ENCODE measurements at regions not wholly inside any gene's neighbourhood (a gene's known extent, or its start where the extent isn't known, plus 50 kb on each side); places are given as distances from the start of the nearest gene placed in this dataset.
"Not testable (repeated sequence)": the region's sequence is repeated elsewhere in the genome, so short reads cannot be mapped to it uniquely, and the experiment has no call there.

DNA sequence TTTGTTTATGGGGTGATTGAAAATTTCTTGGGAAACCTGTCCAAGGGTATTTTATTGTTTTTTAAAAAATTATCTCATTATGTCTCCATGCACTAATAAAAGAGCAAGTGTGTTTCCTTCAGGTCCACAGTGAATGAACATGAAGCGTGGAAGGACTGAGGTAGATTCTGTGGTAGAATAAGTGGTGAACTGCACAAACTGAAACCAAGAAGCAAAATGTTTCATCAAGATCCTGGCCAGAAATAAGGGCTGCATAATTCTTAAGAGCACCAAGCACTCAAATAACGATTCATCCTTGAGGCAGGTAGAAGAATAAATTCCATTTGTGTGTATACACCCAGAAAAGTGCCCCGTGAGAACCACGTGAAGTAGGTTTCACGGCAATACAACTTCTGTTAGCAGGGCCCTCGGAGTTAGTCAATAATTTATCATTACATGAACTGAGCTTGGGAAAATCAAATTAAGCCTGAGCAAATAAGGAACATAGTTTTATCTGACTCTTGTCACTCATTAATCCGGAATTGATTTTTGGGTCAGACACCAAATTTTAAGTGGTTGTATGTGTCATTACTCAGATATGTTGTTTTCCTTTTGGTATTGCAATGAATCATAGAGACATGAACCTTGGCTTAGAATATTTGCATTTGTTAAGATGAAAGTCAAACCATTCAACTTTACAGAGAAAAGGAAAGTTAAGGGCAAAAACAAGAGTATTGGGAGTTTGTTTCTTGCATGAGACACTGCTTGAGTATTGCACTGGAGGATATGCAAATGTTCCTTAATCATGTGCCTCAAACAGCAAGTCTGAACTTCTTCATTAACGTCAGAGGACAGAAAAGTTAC is 472.6 kb upstream of the NETO1 start:
- ATAC-seq (no peak), DNase-seq (no peak)
- intact Hi-C loops (cut with DNase I, micrococcal nuclease): no loop called here

DNA sequence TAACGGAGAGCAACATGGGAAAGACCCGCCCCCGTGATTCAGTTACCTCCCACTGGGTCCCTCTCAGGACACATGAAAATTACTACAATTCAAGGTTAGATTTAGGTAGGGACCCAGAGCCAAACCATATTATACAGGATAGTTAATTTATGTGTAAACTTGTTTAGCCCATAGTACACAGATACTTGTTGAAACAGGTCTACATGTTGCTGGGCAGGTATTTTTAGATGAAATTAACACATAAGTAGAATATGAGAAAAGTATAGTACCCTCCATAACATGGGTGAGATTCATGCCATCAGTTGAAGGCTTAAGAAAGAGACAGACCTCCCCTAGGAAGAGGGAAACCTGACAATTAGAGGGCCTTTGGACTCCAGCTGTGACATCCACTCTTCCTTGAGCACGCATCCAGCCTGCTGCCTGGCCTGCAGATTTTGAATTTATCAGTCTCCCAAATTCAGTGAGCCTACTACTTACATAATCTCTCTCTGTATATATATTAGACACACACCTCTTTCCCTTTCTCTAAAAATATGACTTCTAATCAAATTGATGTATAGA is 463.5 kb upstream of the NETO1 start:
- DNase-seq (no peak), ATAC-seq (no peak)
- intact Hi-C loops (cut with DNase I, micrococcal nuclease): no loop called here

DNA sequence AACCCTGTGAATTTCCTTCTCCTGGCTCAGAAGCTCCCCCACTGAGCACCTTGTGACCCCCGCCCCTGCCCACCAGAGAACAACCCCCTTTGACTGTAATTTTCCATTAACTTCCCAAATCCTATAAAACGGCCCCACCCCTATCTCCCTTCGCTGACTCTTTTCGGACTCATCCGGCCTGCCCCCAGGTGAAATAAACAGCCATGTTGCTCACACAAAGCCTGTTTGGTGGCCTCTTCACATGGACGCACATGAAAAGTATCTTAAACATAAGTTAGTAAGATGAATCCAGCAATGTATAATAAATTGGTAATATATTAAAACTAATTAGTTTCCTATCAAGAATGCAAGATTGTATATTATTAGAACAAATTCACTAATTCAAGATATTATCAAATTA is 462.3 kb upstream of the NETO1 start:
- intact Hi-C loops (cut with DNase I, micrococcal nuclease); DNase-seq; ATAC-seq: not testable (repeated sequence)

DNA sequence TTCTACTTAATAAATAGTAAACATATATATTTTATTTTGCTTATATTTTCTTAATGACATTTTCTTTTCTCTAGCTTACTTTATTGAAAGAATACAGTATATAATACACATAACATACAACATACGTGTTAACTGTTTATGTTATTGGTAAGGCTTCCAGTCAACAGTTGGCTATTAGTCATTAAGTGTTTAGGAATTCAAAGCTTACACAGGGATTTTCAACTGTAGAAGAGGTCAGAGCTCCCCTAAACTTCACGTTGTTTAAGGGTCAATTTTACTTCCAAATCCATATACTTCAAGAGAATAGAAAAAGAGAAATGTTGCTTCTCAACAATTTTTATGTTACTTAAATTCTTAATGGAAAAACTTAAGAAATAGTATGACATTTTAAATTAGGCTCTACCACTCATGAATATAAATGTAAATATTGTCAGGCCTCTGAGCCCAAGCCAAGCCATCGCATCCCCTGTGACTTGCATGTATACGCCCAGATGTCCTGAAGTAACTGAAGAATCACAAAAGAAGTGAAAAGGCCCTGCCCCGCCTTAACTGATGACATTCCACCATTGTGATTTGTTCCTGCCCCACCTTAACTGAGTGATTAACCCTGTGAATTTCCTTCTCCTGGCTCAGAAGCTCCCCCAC is 456.5 kb upstream of the NETO1 start:
- DNase-seq; ATAC-seq; intact Hi-C loops (cut with DNase I, micrococcal nuclease): not testable (repeated sequence)

DNA sequence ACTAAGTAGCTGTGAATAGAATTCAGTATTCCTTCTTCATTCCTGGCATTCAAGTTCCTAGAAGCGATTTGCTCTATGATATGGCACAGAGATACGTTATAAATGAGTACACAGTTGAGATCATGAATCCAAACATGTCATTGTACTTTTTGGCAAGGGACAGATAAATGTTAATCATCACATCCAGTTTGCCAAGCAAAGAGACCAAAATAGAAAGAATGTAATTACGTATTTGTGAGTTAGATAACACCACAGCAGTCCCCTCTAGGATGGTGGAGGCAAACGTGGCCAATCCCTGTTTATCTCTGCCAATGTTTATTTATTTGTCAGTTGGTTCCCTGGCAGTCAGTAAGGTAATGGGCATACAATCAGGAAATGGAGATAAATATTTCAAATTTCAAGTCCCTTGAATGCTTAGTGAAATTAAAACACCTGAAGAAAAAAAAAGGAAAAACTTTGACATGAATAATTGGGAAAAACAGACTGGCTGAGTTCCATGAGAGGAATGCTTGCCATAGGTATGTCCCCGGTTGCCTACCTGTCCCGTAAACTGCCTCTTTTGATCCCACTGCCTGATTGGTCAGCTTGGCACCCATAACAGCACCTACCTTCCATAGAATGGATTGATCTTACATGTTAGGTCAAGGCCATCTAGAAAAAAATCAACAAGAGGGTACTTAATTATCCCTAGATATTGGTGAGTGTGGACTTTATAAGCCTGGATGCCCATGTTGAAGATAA is 451.1 kb upstream of the NETO1 start:
- DNase-seq (no peak), ATAC-seq (no peak)
- intact Hi-C loops (cut with DNase I, micrococcal nuclease): no loop called here

DNA sequence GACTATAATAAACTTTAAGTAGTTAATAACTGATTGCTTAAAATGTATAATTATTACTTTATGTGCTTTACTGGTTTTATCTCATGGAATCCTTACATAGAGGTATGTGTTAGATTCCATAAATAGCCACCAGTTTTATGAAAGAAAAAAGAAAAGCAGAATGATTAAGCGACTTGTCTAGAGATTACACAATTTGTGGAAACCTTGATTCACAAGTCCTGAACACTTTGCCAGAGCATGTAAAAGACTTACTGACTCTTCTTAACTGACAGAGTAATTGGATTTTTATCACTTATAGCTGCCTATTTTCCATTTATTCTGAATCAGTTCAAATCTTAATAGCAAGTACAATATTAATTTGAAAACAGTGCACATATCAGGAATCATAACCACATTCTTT is 448.7 kb upstream of the NETO1 start:
- no peak for DNase-seq
- ATAC-seq: no peak

DNA sequence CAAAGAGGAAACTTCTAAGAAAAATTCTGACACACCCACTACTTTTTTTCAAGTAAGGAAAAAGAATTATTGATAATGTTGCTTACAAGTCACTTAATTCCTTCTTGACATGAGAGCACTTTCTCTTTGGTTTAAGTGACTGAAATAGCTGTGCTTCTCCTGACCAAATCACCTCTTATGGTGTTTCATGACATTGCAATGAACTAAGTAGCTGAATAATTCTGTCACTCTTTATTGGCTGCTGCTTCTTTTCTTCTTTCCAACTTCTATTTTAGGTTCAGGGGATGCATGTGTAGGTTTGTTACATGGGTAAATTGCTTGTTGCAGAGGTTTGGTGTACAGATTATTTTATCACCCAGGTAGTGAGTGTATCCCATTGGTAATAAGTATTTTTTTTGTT is 447.6 kb upstream of the NETO1 start:
- intact Hi-C loops (cut with DNase I, micrococcal nuclease): no loop called here
- ATAC-seq (no peak), DNase-seq (no peak)

More for the DNA sequence above, 448.7 kb upstream of the NETO1 start:
- intact Hi-C loops (cut with DNase I, micrococcal nuclease): no loop called here

DNA sequence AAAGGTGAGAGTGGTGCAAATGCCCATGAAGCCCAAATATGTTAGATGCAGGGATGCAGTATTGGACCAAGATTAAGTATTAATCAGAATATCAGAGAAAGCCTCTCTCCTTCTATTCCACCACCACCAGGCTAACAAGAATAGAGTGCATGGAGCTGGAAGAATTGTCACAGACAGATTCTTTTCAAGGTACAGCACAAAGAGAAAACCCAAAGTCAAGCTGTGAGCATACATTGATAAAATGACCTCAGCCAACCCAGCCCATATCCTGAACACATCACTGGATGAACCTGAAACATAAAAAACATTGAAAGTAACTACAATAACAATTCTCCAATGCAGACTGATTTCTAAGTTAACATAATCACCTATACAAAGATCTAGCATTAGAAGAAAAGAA is 445.7 kb upstream of the NETO1 start:
- ATAC-seq: no peak
- intact Hi-C loops (cut with DNase I, micrococcal nuclease): no loop called here
- DNase-seq: no peak

DNA sequence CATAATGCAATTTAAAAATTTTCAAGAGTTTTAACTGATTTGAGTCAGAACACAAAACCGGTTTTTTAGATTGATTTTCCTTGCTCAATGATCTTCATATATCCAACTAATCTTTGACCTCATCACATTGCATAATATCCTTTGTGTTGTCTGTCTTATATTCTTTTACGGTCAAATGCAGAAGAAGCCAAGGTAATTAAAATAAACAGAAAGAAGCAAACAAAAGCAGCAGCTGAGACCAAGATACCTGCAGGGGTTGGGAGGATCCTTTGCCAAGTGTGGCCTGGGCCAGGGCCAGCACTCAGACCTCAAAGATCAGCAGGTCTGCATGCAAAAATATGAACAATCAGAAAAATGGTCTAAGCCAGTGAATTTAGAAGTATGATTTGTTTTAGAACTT is 428.9 kb upstream of the NETO1 start:
- DNase-seq: no peak
- ATAC-seq: no peak
- intact Hi-C loops (cut with DNase I, micrococcal nuclease): no loop called here

DNA sequence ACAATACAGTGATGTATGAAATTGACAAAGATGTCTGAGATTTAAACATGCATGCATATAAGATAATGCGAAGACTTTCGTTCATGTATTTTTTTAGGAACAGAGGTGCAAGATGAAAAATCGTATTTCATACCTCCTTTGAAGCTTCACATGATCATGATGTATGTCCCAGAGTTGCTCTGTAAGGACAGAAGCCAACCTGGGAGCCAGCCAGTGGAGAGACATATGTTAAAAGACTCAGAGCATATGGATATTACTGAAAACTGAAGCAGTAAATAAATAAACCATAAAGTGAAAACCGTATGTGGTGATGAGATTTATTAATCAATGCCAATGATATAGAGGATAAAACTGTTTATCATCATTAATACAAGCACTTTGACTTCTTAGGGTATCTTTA is 424.4 kb upstream of the NETO1 start:
- intact Hi-C loops (cut with DNase I, micrococcal nuclease): no loop called here
- no peak for ATAC-seq

DNA sequence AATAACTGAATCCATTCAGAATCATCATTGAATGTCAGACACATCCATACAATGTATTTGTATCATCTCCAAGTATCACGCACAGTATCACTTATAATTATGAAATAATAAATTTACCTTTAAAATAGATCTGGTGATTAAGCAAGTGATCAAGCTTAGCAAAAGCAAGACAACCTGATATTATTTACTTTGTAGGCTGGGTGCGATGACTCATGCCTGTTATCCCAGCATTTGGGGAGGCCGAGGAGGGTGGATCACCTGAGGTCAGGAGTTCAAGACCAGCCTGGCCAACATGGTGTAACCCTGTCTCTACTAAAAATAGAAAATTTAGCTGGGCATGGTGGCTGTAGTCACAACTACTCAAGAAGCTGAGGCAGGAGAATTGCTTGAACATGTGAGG is 421.0 kb upstream of the NETO1 start:
- no peak for ATAC-seq
- DNase-seq: no peak

More for the DNA sequence above, 424.4 kb upstream of the NETO1 start:
- DNase-seq: no peak

DNA sequence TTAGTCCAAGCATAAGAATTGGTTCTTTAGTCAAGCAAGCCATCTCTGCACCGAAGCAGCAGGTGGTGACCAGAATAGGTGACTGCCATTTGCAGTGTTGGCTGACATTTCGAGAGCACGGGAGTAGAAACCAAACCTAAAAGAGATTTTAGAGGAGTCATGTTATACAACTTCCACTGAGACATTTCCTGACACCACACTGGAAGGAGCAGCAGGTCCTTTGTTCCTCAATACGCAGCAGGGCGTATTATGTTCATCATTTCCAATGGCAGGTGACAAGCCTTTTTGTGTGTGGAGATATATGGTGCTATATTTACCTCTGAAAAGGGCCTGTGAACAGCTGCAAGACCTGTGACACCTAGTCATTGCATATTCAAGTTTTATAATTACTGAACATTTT is 418.8 kb upstream of the NETO1 start:
- no peak for DNase-seq
- no peak for ATAC-seq
- intact Hi-C loops (cut with DNase I, micrococcal nuclease): no loop called here

More for the DNA sequence above, 421.0 kb upstream of the NETO1 start:
- intact Hi-C loops (cut with DNase I, micrococcal nuclease): no loop called here

DNA sequence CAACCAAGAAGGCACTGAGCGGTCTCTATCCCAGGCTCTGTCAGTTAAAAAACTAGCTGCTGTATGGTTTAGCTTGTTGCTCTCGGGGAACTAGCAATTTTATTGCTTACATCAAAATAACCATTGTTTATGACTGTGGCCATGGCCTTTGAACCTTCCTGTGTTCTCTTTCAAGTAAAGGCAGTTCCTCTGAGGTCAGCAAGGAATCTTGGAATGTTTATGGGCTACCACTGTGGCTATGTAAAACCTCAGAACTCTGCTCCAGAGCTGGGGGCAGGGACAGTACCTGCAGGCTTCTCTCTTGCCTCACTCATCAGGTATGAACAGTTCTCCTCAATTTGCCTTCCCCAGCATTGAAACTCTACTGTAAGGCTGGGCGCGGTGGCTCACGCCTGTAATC is 416.0 kb upstream of the NETO1 start:
- DNase-seq (no peak), ATAC-seq (no peak)
- intact Hi-C loops (cut with DNase I, micrococcal nuclease): no loop called here

DNA sequence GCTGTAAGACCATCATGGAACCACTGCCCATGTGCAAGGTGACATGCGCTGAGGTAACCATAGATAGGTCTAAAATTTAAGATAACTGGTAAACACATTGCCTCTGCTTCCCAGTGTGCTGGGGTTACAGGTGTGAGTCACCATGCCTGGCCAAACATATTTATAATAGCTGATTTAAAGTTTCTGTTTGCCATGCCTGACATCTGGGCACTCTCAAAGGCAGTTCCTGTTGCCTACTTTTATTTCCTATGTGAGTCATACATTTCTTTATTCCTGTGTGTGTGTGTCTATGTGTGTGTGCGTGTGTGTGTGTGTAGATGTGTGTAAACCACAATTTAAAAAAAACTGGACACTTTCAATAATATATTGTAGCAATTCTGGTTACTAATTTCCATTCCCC is 415.2 kb upstream of the NETO1 start:
- ATAC-seq (no peak), DNase-seq (no peak)
- intact Hi-C loops (cut with DNase I, micrococcal nuclease): no loop called here

DNA sequence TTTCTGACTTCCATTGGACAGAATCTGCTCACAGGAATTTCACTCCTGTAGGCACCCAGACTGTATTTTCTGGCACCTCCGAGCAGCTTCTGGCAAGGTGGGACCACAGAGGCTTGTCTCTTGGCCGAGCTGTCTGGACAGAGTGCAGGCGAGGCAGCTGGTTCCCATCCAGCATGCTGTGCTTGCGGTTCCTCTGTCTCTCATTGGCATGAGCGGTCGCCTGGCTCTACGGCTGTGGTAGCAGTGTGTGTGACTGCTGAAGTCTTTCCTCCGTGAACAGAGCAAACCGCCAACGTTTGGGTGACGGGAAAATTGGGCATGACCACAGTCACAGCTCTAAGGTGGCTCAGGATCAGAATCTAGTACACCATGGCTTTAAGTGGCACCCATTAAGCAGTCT is 411.7 kb upstream of the NETO1 start:
- DNase-seq (no peak), ATAC-seq (no peak)
- intact Hi-C loops (cut with DNase I, micrococcal nuclease): no loop called here

DNA sequence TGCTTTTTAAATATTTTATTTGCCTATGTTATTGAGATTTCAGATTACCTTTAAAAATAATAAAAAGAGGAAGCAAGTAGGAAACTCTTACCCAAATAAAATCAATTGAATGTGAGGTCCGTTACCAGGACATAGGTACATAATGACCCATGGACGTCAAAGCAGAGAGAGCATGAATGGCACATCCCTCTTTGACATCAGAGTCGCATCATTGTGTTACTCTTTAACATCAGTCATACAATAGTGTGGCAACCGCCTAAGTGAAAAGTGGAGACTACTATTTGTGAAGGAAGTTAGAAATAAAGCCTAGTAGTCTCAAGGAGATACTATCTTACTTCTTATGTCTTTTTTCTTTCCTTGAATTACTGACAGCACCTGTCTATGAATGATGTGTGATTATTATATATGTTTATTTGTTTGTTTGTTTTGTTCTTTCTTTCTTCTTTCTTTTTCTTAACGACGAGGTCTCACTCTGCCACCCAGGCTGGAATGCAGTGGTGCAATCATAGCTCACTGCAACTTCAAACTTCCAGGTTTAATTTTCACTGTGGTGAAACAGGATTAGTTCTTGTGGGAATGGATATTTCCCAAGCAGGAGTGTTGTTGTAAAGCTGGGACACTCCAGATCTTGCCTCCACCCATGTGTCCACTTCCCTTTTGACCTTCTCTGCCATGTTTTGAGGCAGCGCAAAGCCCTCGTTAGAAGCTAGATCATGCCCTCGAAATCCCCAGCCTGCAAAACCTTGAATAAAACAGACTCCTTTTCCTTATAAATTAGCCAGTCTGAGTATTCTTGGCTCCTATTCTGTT is 407.2 kb upstream of the NETO1 start:
- DNase-seq: no peak
- intact Hi-C loops (cut with DNase I, micrococcal nuclease): no loop called here
- no peak for ATAC-seq

DNA sequence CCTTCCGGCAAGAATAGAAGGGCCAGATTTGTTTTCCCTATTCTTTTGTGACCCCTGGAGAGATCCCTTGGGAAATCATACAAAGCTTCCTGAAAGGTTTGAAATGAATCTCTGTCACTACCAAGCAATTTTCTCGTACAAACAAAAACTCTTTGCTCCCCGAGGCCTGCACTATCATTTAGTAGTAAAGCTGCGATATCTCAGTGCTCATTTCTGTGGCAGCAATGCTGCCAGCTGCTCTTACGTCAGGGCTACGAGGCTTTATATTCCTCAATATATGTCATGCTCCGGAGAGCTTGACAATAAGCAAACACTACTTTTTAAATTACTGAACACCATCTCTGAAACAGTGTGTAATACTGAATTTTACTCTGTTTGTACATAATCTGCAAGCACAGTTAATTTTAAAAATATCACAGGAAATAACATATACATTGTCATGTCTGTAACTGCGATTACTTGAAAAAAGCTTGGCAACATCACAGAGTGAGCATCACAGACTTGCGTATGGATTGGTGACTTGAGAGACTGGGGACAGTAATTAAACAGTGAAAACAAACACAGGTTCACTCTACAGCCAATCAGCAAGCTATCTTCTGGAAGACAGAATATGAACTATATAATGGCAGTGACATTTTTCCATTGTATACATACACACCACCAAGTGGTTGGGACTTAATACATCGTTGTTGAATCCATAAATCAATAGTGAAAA is 403.3 kb upstream of the NETO1 start:
- intact Hi-C loops (cut with DNase I, micrococcal nuclease): no loop called here
- DNase-seq (no peak), ATAC-seq (no peak)

DNA sequence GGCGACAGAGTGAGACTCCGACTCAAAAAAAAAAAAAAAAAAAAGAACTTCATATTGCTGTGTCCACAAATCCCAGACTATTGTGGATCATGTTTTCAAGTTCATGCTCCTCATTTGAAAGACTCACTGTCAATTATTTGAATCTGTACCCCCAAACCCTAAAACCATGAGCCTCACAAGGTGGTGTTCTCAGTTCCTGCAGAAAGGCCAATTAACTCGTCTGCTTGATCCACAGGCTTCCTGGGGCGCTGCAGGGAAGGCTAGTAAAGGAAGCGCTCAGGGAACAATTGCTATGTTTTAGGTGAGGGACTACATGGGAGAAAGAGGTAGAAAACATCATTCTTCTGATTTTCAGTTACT is 396.8 kb upstream of the NETO1 start:
- no peak for ATAC-seq
- intact Hi-C loops (cut with DNase I, micrococcal nuclease): no loop called here
- DNase-seq: no peak
